HCT116 (cell line): ENCODE measurements at regions not wholly inside any gene's neighbourhood (a gene's known extent, or its start where the extent isn't known, plus 50 kb on each side); places are given as distances from the start of the nearest gene placed in this dataset.

Source experiments
- ATAC-seq: fragments of 200-7000 bp; cut with Tn5 transposase; 2 replicates; pipeline ENCODE4 v1.9.1; 2020; ENCODE audit warnings: mild to moderate bottlenecking, moderate library complexity
- BruUV-seq: library from RNA; stranded (reverse); fragments of 400-500 nt; replicated peaks from 2 replicates; lab custom pipeline; 2021; lab: Mats Ljungman, UMichigan
- CTCF ChIA-PET: fragments of 300-600 bp; sonication (Branson Sonifier 250); formaldehyde crosslinking; loops from one replicate; lab custom pipeline; 2021; ENCODE audit warnings: antibody characterized with exemption; lab: Charles Lee
- POLR2A ChIA-PET: fragments of 300-600, 350-600 bp; sonication (Branson Sonifier 250); formaldehyde crosslinking; loops from one replicate; lab custom pipeline; 2021; ENCODE audit warnings: antibody characterized with exemption; lab: Charles Lee
- RAD21 ChIA-PET, 2 experiments: fragments of 300-600 bp; sonication (Branson Sonifier 250); formaldehyde crosslinking; loops; one replicate each; lab custom pipeline; 2023; ENCODE audit warnings: low total read pairs in 2 of 2; ENCODE audit not compliant: uncharacterized antibody in 2 of 2, unreplicated experiment in 2 of 2, low non-redundant PET in 1 of 2; lab: Charles Lee
- DNase-seq: peaks from one replicate; pipeline ENCODE4 v3.0.0-alpha.2; 2010; ENCODE audit warnings: low read depth, low spot score
- H2AFZ ChIP-seq: fragments of 200-600 bp; shearing (Covaris generic), sonication (generic); 2 replicates; pipeline ENCODE4 v1.6.1; 2017; ENCODE audit warnings: low read depth, mixed run types, mixed read lengths, antibody characterized with exemption, low read length; ENCODE audit not compliant: poor library complexity, severe bottlenecking
- H3K27ac ChIP-seq: 2 replicates; pipeline ENCODE4 v1.5.1; 2012; ENCODE audit warnings: low read depth, low read length
- H3K27me3 ChIP-seq: fragments of 200-600 bp; sonication (generic); 2 replicates; pipeline ENCODE4 v1.6.1; 2016; ENCODE audit warnings: mixed run types, low read length, mixed read lengths; ENCODE audit not compliant: insufficient read depth
- H3K36me3 ChIP-seq, 2 experiments: fragments of 200-500 bp in 1 of 2; fragments of 200-600 bp in 1 of 2; sonication (Bioruptor generic) in 1 of 2; sonication (generic) in 1 of 2; 2 replicates each; pipeline versions ENCODE4 v1.5.1 to v1.6.1; 2014 to 2016; ENCODE audit warnings: low read length in 2 of 2, inconsistent platforms in 1 of 2, mixed read lengths in 1 of 2, mixed run types in 1 of 2; ENCODE audit not compliant: insufficient read depth in 2 of 2, control insufficient read depth in 1 of 2
- H3K4me1 ChIP-seq, 2 experiments: fragments of 200-600 bp in 1 of 2; sonication (generic) in 1 of 2; 2 replicates each; pipeline versions ENCODE4 v1.5.1 to v1.6.1; 2012 to 2017; ENCODE audit warnings: low read length in 2 of 2, inconsistent platforms in 1 of 2, mild to moderate bottlenecking in 1 of 2, mixed read lengths in 1 of 2, mixed run types in 1 of 2, moderate library complexity in 1 of 2; ENCODE audit not compliant: insufficient read depth in 2 of 2, control insufficient read depth in 1 of 2
- H3K4me2 ChIP-seq: fragments of 200-600 bp; sonication (generic); 2 replicates; pipeline ENCODE4 v1.6.1; 2017; ENCODE audit warnings: mixed run types, low read length, mixed read lengths
- H3K4me3 ChIP-seq, 2 experiments: fragments of 200-600 bp in 1 of 2; sonication (generic) in 1 of 2; replicated peaks in 1 of 2; 2 replicates each; pipeline ENCODE4 v1.5.1; 2011 to 2016; ENCODE audit warnings: low read length in 2 of 2, control low read depth in 1 of 2, low read depth in 1 of 2, mild to moderate bottlenecking in 1 of 2, mixed read lengths in 1 of 2, mixed run types in 1 of 2
- H3K79me2 ChIP-seq: fragments of 200-600 bp; sonication (generic); 2 replicates; pipeline ENCODE4 v1.6.1; 2017; ENCODE audit warnings: mild to moderate bottlenecking, mixed run types, low read length, moderate library complexity, mixed read lengths; ENCODE audit not compliant: insufficient read depth
- H3K9ac ChIP-seq: fragments of 200-600 bp; sonication (generic); 2 replicates; pipeline ENCODE4 v1.6.1; 2016; ENCODE audit warnings: low read length, mixed read lengths
- H3K9me2 ChIP-seq: fragments of 200-600 bp; sonication (generic), shearing (Covaris generic); 2 replicates; pipeline ENCODE4 v1.6.1; 2017; ENCODE audit warnings: mixed run types, mild to moderate bottlenecking, moderate library complexity; ENCODE audit not compliant: insufficient read depth
- H3K9me3 ChIP-seq, 2 experiments: fragments of 200-500 bp in 1 of 2; fragments of 200-600 bp in 1 of 2; sonication (Bioruptor generic) in 1 of 2; sonication (generic) in 1 of 2; 2 replicates each; pipeline ENCODE4 v1.6.1; 2014 to 2017; ENCODE audit warnings: low read length in 2 of 2, mixed read lengths in 2 of 2, inconsistent platforms in 1 of 2, low read depth in 1 of 2, mild to moderate bottlenecking in 1 of 2, mixed run types in 1 of 2, moderate library complexity in 1 of 2; ENCODE audit not compliant: control insufficient read depth in 1 of 2, insufficient read depth in 1 of 2
- H4K20me1 ChIP-seq: fragments of 200-600 bp; sonication (generic), shearing (Covaris generic); 2 replicates; pipeline ENCODE4 v1.6.1; 2017; ENCODE audit warnings: mixed run types, mild to moderate bottlenecking, moderate library complexity; ENCODE audit not compliant: insufficient read depth
- CBX3 ChIP-seq: IDR thresholded peaks from 2 replicates; pipeline ENCODE4 v1.6.1; 2012; ENCODE audit warnings: low read depth
- CEBPB ChIP-seq: IDR thresholded peaks from 2 replicates; pipeline ENCODE4 v1.6.1; 2012; ENCODE audit warnings: low read depth
- EGR1 ChIP-seq: IDR thresholded peaks from 2 replicates; pipeline ENCODE4 v1.6.1; 2012; ENCODE audit warnings: low read depth
- FOSL1 ChIP-seq: IDR thresholded peaks from 2 replicates; pipeline ENCODE4 v1.6.1; 2012; ENCODE audit warnings: low read depth
- JUND ChIP-seq: IDR thresholded peaks from 2 replicates; pipeline ENCODE4 v1.6.1; 2012
- TCF7L2 ChIP-seq: IDR thresholded peaks from 2 replicates; pipeline ENCODE4 v1.7.0; 2011; ENCODE audit warnings: borderline replicate concordance, inconsistent platforms; ENCODE audit not compliant: insufficient read depth, insufficient read length; ENCODE audit errors: extremely low read depth
- YY1 ChIP-seq: IDR thresholded peaks from 2 replicates; pipeline ENCODE4 v1.6.1; 2011; ENCODE audit warnings: low read length, low read depth, moderate library complexity, mild to moderate bottlenecking; ENCODE audit not compliant: insufficient replicate concordance; ENCODE audit errors: extremely low read depth
- intact Hi-C: fragments of 100-400 bp; cut with micrococcal nuclease; formaldehyde crosslinking; loops from 2 replicates; pipeline ENCODE4 v1.10.0; 2022
- TF ChIP-seq, protein P1 (sequence below): IDR thresholded peaks from 2 replicates; pipeline ENCODE4 v1.6.1; 2011; ENCODE audit warnings: mild to moderate bottlenecking, low read length, moderate library complexity; ENCODE audit not compliant: insufficient replicate concordance; ENCODE audit errors: extremely low read depth
- TF ChIP-seq, protein P2 (sequence below): IDR thresholded peaks from 2 replicates; pipeline ENCODE4 v1.6.1; 2012
- TF ChIP-seq, protein P3 (sequence below), 3 experiments: fragments of 200-600 bp in 1 of 3; sonication (generic) in 1 of 3; IDR thresholded peaks in 2 of 3; conservative IDR thresholded peaks in 1 of 3; 2 replicates each; pipeline ENCODE4 v1.5.1; 2012 to 2017; ENCODE audit warnings: low read depth in 2 of 3, low read length in 2 of 3, antibody characterized with exemption in 1 of 3, borderline replicate concordance in 1 of 3, control low read depth in 1 of 3, mild to moderate bottlenecking in 1 of 3, mixed read lengths in 1 of 3, mixed run types in 1 of 3, moderate library complexity in 1 of 3; ENCODE audit not compliant: insufficient read depth in 1 of 3
- TF ChIP-seq, protein P4 (sequence below): IDR thresholded peaks from 2 replicates; pipeline ENCODE4 v1.6.1; 2012; ENCODE audit warnings: low read depth

DNA sequence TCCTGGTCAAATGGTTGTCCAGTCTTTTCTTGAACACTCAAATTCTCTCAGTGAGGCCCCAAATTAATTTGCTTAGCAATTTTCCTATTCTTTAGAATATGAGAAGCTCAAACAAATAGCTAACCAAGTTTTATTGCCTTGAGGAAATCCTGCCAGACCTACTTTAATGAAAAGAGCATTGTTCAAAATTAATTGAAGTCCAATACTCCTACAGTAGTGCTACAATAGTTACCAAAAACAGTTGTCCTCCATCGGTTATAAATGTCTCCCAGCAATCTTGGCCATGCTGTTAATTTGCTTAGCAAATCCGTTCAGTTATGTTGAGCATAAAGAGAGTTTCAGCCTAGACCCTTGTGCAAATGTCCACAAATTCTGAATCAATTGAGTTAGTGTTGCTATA is 112.9 kb downstream of the MAB21L3 start:
- RAD21 ChIA-PET = no interaction called here
- Histone ChIP-seq H4K20me1 (no peaks in the 10 kb centered on the region), H3K79me2 (no peaks in the 10 kb centered on the region), H3K9ac (no peak overlapping the region), H3K27me3 (no peaks in the 10 kb centered on the region), H3K9me3 (no peaks in the 10 kb centered on the region), H3K27ac (no peak overlapping the region), H2AFZ (no peak overlapping the region), H3K9me2 (no peaks in the 10 kb centered on the region), H3K36me3 (no peaks in the 10 kb centered on the region), H3K4me2 (no peak overlapping the region), H3K4me1 (no peaks in the 10 kb centered on the region), H3K4me3 (no peak overlapping the region)
- DNase-seq (no peak), ATAC-seq (no peak)
- intact Hi-C loops = no loop called here
- BruUV-seq = no TSS peak
- CTCF ChIA-PET = no interaction called here
- POLR2A ChIA-PET = no interaction called here
- TF ChIP-seq JUND (no peak), CEBPB (no peak), TCF7L2 (no peak), YY1 (no peak), FOSL1 (no peak), CBX3 (no peak), EGR1 (no peak)
- TF ChIP-seq, protein P1, sequence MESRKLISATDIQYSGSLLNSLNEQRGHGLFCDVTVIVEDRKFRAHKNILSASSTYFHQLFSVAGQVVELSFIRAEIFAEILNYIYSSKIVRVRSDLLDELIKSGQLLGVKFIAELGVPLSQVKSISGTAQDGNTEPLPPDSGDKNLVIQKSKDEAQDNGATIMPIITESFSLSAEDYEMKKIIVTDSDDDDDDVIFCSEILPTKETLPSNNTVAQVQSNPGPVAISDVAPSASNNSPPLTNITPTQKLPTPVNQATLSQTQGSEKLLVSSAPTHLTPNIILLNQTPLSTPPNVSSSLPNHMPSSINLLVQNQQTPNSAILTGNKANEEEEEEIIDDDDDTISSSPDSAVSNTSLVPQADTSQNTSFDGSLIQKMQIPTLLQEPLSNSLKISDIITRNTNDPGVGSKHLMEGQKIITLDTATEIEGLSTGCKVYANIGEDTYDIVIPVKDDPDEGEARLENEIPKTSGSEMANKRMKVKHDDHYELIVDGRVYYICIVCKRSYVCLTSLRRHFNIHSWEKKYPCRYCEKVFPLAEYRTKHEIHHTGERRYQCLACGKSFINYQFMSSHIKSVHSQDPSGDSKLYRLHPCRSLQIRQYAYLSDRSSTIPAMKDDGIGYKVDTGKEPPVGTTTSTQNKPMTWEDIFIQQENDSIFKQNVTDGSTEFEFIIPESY = no peak
- TF ChIP-seq, protein P2, sequence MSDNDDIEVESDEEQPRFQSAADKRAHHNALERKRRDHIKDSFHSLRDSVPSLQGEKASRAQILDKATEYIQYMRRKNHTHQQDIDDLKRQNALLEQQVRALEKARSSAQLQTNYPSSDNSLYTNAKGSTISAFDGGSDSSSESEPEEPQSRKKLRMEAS = no peak
- TF ChIP-seq, protein P3, sequence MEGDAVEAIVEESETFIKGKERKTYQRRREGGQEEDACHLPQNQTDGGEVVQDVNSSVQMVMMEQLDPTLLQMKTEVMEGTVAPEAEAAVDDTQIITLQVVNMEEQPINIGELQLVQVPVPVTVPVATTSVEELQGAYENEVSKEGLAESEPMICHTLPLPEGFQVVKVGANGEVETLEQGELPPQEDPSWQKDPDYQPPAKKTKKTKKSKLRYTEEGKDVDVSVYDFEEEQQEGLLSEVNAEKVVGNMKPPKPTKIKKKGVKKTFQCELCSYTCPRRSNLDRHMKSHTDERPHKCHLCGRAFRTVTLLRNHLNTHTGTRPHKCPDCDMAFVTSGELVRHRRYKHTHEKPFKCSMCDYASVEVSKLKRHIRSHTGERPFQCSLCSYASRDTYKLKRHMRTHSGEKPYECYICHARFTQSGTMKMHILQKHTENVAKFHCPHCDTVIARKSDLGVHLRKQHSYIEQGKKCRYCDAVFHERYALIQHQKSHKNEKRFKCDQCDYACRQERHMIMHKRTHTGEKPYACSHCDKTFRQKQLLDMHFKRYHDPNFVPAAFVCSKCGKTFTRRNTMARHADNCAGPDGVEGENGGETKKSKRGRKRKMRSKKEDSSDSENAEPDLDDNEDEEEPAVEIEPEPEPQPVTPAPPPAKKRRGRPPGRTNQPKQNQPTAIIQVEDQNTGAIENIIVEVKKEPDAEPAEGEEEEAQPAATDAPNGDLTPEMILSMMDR (IDR thresholded peaks at IDR 0.05 in 2 of 3, conservative IDR thresholded peaks at IDR 0.05 in 1 of 3; ENCODE audit: borderline replicate concordance in 1 of 3, insufficient read depth in 1 of 3, low read depth in 2 of 3, low read length in 2 of 3) = no peak
- TF ChIP-seq, protein P4, sequence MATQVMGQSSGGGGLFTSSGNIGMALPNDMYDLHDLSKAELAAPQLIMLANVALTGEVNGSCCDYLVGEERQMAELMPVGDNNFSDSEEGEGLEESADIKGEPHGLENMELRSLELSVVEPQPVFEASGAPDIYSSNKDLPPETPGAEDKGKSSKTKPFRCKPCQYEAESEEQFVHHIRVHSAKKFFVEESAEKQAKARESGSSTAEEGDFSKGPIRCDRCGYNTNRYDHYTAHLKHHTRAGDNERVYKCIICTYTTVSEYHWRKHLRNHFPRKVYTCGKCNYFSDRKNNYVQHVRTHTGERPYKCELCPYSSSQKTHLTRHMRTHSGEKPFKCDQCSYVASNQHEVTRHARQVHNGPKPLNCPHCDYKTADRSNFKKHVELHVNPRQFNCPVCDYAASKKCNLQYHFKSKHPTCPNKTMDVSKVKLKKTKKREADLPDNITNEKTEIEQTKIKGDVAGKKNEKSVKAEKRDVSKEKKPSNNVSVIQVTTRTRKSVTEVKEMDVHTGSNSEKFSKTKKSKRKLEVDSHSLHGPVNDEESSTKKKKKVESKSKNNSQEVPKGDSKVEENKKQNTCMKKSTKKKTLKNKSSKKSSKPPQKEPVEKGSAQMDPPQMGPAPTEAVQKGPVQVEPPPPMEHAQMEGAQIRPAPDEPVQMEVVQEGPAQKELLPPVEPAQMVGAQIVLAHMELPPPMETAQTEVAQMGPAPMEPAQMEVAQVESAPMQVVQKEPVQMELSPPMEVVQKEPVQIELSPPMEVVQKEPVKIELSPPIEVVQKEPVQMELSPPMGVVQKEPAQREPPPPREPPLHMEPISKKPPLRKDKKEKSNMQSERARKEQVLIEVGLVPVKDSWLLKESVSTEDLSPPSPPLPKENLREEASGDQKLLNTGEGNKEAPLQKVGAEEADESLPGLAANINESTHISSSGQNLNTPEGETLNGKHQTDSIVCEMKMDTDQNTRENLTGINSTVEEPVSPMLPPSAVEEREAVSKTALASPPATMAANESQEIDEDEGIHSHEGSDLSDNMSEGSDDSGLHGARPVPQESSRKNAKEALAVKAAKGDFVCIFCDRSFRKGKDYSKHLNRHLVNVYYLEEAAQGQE = no peak
